Limb (tissue), 2 donors: ENCODE measurements at regions not wholly inside any gene's neighbourhood (a gene's known extent, or its start where the extent isn't known, plus 50 kb on each side); places are given as distances from the start of the nearest gene placed in this dataset.
"Not testable (repeated sequence)": the region's sequence is repeated elsewhere in the genome, so short reads cannot be mapped to it uniquely, and the experiment has no call there.

Experiments
- DNase-seq, 2 donors: peaks; one replicate each; pipeline ENCODE4 v3.0.0-alpha.2; 2016; ENCODE audit errors: extremely low spot score in 2 of 2

DNA sequence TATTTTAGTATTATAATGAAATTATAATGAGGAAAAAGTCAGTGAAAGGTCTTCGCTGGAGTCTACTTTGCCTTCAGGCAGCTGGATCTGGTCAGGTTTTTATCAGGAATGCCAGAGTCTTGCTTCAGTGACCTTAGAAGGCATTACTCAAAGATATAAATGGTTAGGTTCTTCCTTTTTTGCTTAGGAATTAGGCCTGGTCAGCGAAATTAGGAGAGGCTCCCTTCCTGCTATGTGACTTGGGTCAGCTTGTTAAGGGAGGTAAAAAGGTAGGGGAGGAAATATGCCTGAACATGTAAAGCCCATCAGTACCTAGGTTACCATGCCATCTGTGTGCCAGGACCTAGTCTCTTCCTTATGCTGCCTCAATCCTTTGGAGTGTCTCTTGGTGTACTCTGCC, 115.1 kb downstream of the OTOR start:
- no peak for DNase-seq

DNA sequence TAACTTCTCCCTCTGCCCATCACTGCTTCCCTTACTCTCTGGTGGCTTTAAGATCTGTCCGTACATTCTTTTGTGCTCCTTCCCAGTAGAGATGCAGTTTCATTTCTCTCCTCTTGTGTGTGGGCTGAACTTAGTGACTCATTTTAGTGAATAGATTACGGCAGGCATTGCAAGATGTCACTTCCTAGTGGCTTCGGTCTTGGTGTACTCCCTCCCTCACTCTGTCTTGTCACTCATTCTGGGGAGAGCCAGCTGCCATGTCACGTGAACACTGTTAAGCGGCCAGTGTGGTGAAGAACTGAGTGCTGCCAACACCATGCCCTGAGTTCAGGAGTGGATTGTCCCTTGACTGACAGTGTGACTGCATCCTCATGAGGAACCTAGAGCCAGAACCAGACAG, 115.9 kb downstream of the OTOR start:
- DNase-seq, result no peak

DNA sequence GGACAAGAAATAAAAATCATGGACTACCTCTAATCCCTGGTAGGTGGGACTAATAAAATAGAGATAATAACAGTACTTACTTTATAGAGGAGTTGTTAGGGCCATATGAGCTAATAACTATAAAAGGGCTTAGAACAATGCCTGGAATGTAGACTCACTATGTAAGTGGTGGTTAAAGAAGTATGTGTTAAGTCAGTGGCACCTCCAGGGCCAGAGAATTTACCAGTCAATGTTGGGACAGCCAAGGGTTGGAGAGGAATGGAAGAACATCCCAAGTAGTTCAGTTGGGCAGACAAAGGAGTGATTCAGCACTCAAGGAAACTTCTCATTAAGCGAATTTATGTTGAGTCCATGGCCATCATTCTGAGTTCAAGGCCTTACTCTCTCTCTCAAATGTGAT, 116.8 kb downstream of the OTOR start:
- DNase-seq, result no peak

DNA sequence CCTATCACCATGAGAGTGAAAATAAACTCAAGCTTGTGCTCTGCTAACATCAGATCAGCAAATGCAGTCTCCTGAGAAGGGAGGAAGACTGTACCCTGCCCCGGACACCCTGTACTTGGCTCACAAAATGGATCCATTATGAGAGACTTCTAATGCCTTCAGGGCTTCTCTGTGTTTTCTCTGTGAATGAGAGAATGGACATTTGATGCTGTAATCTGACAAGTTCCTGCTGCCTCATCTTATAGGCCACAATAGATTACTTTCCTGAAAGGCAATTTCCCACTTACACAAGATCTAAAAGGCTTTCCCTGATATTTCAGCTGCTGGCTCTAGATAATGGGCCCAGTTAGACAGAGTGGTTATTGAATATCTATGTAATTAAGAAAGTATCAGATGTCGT, 117.2 kb downstream of the OTOR start:
- DNase-seq, result no peak

DNA sequence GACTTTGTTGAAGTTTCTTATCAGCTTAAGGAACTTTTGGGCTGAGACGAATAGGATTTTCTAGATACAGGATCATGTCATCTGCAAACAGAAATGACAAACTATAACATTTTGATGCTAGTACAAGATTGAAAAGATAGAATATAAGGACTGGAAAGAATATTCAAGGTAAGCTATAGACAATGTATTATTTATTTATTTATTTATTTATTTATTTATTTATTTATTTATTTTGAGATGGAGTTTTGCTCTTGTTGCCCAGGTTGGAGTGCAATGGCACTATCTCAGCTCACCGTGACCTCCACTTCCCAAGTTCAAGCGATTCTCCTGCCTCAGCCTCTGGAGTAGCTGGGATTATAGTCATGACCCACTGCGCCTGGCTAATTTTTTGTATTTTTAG, 125.0 kb downstream of the OTOR start:
- not testable (repeated sequence) for DNase-seq

DNA sequence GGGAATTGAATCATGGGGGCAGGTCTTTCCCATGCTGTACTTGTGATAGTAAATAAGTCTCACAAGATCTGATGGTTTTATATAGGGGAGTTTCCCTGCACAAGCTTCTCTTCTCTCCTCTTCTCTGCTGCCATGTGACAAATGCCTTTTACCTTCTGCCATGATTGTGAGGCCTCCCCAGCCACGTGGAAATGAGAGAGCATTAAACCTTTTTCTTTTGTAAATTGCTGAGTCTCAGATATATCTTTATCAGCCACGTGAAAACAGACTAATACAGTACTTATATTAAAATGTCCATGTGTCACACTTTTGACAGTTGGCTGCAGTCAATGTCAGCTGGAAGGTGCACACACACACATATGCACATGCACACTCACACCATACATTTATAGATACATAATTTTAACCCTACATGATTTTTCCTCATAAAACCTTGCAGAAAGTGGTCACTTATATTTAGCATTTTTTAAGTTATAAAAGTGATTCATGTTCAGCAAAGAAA, 128.9 kb downstream of the OTOR start:
- no peak for DNase-seq

DNA sequence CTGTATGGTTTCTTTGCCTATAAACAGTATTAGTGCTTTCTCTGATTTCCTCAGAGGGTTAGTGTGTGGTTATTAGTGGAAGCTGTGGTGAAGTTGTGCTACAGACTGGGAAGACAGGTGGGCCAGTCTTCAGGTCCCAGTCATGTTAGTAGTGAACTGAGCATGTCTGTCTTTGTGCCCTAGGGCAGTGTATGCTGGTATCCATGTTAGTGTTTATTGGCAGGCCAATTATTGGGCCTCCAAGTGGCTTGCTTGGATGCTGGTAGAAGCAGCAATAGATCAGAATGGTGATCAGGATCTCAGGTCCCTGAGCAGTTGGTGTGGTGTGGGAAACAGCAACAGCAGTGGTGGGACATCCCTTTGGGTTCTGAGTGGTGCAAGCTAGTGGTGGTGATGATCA, 137.6 kb downstream of the OTOR start:
- DNase-seq, result no peak

DNA sequence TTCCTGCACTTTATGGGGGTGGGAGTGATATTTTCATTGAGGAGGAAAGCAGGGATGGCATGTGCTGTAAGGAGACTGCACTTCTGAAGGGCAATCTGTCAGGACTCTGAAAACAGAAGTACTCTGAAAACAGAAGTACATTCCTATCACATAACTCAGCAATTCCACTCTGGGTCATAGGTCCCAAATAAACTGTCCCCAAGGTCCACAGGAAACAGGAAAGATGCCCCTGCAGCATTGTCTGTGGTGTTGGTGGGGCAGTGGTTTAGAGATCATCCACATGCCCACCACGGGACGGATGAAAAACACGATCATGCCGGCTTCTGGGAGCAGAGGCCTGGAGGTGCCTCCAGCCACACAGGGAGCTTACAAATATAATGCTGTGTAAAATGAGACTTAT, 150.3 kb downstream of the OTOR start:
- DNase-seq, result no peak

DNA sequence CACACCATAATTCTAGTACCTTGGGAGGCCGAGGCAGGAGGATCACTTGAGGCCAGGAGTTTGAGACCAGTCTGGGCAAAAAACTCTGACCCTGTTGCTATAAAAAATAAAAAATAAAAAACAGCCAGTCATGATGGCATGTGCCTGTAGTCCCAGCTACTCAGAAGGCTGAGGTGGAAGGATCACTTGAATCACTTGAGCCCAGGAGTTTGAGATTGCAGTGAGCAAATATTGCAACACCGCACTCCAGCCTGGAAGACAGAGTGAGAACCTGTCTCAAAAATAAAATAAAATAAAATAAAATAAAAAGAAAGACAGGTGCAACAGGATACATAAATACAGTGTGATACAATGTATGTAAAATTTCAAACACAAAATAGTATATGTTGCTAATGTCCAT, 154.5 kb downstream of the OTOR start:
- no peak for DNase-seq

DNA sequence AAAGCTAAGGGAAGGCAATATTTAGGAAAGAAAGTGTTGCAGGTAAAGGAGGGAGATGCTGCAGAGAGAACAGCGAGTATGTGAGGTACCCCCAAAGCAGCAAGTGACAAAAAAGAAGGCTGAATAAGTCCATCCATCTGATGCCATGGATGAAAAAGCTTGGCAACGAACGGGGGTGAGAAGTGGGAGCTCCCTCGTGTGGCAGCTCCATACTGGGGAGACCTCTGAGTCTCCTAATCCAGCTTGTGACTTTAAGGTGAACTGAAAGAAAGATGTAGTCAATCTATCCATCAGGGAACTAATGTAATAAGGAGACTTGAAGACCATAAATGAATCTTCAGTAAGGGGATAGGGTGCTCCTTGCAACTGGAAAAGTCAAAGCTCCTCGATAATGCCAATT, 156.6 kb downstream of the OTOR start:
- DNase-seq, result no peak

DNA sequence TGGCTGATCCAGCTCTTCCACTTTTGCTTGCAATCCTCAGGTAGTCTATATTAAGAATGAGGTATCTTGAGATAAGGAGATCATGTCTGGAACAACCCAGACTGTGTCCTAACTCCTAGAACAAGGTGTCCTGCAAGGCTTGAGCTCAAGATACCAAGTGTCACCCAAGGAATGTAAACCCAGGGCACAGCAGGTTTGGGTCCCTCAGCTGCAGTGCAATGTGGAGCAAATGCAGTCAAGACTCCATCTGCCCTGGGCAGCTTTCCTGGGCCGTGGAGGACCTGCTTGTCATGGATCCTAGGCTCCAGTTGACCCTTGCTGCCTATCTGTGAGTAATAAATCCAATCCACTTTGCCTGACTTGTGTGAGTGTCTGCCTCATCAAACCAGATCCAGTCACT, 166.1 kb downstream of the OTOR start:
- DNase-seq, result no peak

DNA sequence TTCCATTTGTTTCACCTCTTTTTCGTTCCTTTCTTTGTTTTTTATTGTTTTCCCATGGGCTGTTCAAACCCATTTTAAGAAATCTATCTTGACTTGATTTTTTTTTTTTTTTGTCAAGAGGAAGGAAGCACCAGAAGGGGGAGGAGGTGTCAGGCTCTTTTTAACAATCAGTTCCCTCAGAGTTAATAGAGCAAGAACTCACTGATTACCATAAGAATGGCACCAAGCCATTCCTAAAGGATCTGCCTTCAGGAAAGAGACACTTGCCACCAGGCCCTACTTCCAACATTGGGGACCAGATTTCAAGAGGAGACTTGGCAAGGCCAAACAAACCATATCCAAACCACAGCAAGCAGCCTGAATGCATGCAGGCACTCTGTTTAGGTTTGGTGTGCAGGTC, 168.0 kb downstream of the OTOR start:
- DNase-seq, result no peak

DNA sequence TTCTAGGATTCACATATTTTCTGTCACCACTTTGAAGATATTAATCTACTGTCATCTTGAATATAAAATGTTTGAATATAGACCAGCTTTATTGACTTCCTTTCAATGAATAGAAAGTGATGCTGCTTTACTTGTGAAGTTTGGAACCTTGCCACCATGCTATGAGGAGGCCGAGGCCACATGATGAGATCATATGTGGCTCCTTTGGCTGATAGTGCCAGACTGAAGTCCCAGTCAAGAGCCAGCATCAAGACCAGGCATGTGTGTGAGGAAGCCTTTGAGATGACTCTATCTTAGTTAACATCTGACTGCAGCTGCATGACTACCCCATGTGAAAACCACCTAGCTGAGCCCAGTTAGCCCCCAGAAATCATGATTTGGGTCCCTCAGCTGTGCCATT, 169.5 kb downstream of the OTOR start:
- no peak for DNase-seq

DNA sequence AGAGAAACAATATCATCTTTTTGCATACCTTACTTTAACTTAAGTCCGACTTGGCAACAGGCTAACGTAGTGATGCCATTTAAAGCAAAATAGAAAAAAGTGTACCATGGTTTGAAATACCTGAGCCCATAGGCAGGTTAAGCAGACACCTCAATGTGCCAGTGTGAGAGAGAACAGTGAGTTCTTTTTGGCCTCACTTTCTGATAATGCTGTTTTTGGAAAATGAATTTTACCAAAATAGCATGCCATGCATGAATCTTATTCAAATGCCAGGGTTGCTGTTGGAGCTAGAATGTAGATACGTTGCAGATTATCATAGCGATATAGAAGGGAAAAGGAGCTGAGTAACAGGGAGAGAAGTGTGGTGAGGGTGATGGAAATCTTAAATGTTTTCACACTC, 170.2 kb downstream of the OTOR start:
- DNase-seq, result no peak

DNA sequence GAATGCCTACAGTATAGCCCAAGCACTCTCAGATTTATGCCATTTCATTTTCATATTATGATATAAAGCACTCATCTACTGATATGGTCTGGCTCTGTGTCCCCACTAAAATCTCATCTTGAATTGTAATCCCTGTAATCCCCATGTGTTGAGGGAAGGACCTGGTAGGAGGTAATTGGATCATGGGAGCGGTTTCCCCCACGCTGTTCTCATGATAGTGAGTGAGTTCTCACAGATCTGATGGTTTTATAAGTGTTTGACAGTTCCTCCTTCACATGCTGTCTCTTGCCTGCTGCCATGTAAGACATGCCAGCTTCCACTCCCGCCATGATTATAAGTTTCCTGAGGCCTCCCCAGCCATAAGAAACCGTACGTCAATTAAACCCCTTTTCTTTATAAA, 171.7 kb downstream of the OTOR start:
- no peak for DNase-seq

DNA sequence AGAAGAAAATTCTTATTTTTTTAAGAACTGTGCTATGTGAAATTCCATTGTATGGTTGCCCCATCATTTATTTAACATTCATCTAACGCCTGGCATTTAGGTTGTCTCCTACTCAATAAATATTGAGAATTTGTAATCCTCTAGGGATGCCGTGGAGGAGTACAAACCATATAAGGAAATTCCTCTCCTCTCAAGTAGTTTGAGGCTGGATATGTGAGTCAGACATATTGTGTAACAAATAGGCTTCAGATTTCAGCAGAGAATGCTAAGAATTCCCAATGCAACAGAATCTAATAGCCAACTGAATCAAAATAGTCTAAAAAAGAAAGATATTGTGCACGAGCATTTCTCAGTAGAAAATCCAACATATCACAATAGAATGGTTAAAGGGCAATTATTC, 174.7 kb downstream of the OTOR start:
- no peak for DNase-seq

DNA sequence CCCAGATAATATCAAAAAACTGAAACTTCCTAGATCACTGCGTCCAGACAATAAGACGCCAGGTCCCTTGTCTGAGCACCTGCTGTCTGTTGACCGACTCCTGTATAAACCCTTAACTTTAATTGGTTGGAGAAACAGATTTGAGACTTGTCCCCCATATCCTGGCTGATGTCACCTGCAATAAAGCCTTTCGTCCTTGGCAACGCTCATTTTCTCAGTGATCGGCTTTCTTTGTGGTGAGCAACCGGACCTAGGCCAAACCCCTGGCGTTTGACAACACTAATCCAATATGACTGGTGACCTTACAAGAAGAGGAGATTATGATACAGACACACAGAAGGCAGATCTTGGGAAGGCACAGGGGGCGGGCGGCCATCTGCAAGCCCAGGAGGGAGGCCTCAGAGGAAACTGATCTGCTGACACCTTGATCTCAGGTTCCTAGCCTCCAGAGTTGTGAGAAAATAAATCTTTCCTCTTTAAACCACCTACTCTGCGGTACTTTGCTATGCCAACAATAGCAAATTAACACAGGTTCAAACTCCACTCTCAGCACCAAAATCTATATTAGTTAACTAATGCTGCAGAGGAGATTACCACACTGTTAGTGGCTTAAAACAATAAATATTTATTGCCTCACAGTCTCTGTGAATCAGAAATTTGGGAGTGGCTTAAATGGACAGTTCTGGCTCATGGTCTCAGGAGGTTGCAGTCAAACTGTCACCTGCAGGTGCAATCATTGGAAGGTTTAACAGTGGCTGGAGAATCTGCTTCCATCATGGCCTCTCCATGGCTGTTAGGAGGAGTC, 178.7 kb downstream of the OTOR start:
- no peak for DNase-seq

DNA sequence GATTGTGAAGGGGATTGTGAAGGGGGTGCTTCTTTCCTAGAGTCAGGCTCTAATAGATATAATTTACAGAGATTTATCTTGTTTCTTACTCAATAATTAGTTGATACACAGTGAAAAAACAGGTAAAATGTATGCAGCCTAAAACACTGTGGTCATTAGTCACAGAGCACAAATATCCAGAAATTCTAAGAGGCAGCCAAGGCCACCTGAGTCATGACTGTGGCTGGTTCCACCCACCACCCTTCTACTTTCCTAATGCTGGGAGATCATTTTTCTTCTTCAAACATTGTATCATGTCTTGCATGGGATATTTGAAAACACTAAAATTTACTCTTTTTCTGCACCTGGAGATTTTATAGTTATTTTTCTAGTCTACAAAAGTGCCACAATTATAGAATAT, 181.6 kb downstream of the OTOR start:
- DNase-seq, result no peak

DNA sequence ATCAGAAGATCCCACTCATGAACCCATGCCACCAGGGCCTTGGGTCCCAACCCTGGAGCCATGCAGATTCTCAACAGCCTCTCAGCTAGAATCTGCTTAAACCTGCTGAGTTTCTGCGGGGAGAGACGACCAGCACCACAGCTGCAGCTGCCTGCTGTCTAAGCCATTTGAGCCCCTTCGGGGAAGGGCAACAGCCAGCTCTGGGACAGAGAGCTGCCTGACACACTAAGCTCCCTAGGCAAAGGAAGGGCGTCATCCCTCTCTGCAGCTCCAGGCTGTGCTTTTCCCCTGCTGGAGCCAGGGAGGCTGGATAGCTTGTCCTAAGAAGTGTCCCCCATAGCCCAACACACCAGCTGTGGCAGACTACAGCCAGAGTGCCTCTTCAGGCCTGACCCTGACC, 182.5 kb downstream of the OTOR start:
- DNase-seq, result no peak

DNA sequence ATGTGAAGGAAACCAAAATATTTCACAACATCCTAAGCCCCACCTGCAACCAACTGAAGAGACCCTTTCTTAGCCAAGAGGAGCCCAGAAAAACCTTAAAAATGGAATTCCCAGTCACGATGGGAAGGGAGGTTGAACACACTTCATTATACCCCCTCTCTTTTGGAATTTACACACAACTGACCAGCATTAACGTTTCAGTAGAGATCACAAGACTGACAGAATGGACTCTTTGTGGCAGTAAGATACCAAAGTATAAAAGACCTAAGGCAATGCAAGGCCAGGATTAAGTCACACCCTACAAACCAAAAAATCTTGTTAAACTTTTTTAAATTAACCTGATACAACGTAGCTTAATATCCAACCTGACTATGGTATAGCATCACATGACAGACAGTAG, 190.9 kb downstream of the OTOR start:
- no peak for DNase-seq

DNA sequence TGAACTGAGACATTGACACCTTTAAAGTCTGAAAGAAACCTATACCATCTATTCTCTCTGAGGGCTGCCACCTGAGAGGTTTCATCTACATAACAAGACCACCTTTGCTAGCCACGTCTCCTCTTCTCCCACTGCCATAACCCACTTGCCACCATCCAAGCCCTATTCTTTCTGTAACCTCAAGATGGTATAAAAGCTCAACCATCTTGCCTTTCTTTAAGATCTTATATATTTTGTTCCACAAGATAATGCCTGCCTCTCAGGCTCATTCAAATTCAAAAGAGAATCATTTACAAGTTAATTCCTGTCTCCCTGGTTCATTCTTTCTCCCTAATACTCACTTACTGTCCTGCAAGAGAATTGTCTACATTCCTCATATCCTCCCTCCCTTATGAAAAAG, 192.5 kb downstream of the OTOR start:
- no peak for DNase-seq

DNA sequence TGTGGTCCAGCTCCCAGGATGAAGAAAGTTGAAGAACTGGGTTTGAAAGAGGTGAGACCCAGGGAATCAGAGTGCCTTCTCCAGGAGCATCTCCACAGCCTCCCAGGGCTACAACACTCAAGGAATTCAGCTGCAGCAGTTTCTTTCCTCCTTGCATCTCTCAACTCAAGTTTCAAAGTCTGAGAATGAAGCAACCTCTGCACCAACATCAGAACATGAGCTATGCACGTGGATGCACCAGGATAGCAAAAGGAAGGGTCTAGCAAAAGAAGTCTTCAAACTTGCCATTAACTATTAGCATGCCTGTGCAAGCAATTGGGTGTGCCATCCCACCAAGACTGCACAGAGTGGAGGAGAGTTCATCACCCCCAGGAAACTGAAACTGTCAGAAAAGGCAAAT, 193.9 kb downstream of the OTOR start:
- DNase-seq, result no peak

DNA sequence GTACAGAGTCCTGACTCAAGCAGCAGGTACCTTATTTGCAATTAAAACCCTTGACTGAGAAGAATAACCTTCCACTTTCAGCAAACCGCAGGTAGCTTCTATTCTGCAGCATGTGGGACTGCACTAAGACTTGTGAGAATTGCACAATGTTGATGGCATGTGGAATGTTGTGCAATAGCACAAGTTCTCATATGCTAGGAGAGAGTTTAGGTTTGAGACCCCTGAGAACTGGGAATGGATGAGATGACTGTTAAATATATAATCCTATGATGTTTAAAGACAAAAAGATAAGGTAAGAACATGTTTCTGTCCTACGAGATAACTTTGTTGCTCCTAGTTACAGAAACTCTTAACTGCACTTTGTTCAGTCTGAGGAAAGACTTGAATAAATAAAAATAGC, 194.6 kb downstream of the OTOR start:
- no peak for DNase-seq

DNA sequence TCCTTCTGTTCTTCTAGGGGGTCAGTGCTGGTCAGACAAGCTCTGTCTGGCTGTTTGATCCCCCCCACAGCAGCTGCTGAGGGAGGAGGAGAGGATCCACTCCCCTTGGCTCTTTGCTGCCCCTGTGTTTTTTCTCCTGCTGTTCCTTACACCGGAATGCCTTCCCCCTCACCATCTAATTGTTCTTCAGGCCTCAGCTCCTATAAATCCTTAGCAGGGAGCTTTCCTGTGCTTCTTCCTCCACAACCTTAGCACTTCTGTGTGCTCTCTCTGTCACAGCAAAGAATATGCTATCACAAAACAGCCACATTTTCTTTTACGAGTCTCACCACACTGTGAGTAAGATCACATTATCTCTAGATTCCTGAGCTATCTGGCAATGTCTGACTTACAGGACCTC, 196.6 kb downstream of the OTOR start:
- no peak for DNase-seq
